ENCODE measurements at regions not wholly inside any gene's neighbourhood (a gene's known extent, or its start where the extent isn't known, plus 50 kb on each side); places are given as distances from the start of the nearest gene placed in this dataset.

- TF ChIP-seq CTCF (conservative IDR thresholded peaks at IDR 0.05) (no peak), ZFX (IDR thresholded peaks at IDR 0.05) (no peak)
- H3K27ac ChIP-seq = no peak overlapping the region
Measured at GRCh38 chr5:60371065-60371464, 328.9 kb downstream of the DEPDC1B start.

- no peak for TF ChIP-seq ZFX (IDR thresholded peaks at IDR 0.05)
- TF ChIP-seq CTCF (conservative IDR thresholded peaks at IDR 0.05) = no peak
- H3K27ac ChIP-seq = no peak overlapping the region
Measured at GRCh38 chr5:60370508-60370907, 329.5 kb downstream of the DEPDC1B start.

- TF ChIP-seq CTCF (conservative IDR thresholded peaks at IDR 0.05) (no peak), ZFX (IDR thresholded peaks at IDR 0.05) (no peak)
- H3K27ac ChIP-seq = no peak overlapping the region
Measured at GRCh38 chr5:60369391-60369790, 330.6 kb downstream of the DEPDC1B start.

GRCh38 chr5:60368100-60368499 lies 331.9 kb downstream of the DEPDC1B start:
- TF ChIP-seq CTCF (conservative IDR thresholded peaks at IDR 0.05) = no peak
- TF ChIP-seq ZFX (IDR thresholded peaks at IDR 0.05) = no peak

GRCh38 chr5:60366489-60366888 lies 333.5 kb downstream of the DEPDC1B start:
- H3K27ac ChIP-seq = no peak overlapping the region
- TF ChIP-seq ZFX (IDR thresholded peaks at IDR 0.05) (no peak), CTCF (conservative IDR thresholded peaks at IDR 0.05) (no peak)

More at GRCh38 chr5:60368100-60368499, 331.9 kb downstream of the DEPDC1B start:
- H3K27ac ChIP-seq = no peak overlapping the region

- TF ChIP-seq CTCF (conservative IDR thresholded peaks at IDR 0.05) (no peak), ZFX (IDR thresholded peaks at IDR 0.05) (no peak)
- no peak overlapping the region for H3K27ac ChIP-seq
Measured at GRCh38 chr5:60365001-60365400, 335.0 kb downstream of the DEPDC1B start.

GRCh38 chr5:60362158-60362557 lies 337.8 kb downstream of the DEPDC1B start:
- no peak overlapping the region for H3K27ac ChIP-seq
- no peak for TF ChIP-seq CTCF (conservative IDR thresholded peaks at IDR 0.05)
- no peak for TF ChIP-seq ZFX (IDR thresholded peaks at IDR 0.05)

Data from C4-2B (cell line).